WTC11 (cell line): ENCODE measurements at regions not wholly inside any gene's neighbourhood (a gene's known extent, or its start where the extent isn't known, plus 50 kb on each side); places are given as distances from the start of the nearest gene placed in this dataset.

Experiments
- ATAC-seq: fragments of 200-7000 bp; cut with Tn5 transposase; 2 replicates; pipeline ENCODE4 v1.10.0; 2021; ENCODE audit warnings: mild to moderate bottlenecking, moderate library complexity
- CTCF ChIA-PET: fragments of 300-600 bp; sonication (Branson Sonifier 250); formaldehyde crosslinking; loops from one replicate; lab custom pipeline; 2021; ENCODE audit warnings: antibody characterized with exemption; lab: Charles Lee
- POLR2A ChIA-PET: fragments of 350-600 bp; sonication (Branson Sonifier 250); formaldehyde crosslinking; loops from one replicate; lab custom pipeline; 2021; ENCODE audit warnings: antibody characterized with exemption; lab: Charles Lee
- DNase-seq: peaks from one replicate; pipeline ENCODE4 v3.0.0; 2021; ENCODE audit warnings: low spot score
- H3K27ac Mint-ChIP-seq: 2 replicates; pipeline ENCODE4 v1.8.0; 2021; ENCODE audit warnings: mixed read lengths
- H3K27me3 Mint-ChIP-seq: 2 replicates; pipeline ENCODE4 v1.8.0; 2021; ENCODE audit warnings: low read depth, mild to moderate bottlenecking, moderate library complexity, mixed read lengths
- H3K36me3 Mint-ChIP-seq: 2 replicates; pipeline ENCODE4 v1.8.0; 2021; ENCODE audit warnings: mixed read lengths
- H3K4me1 Mint-ChIP-seq: 2 replicates; pipeline ENCODE4 v1.8.0; 2022; ENCODE audit warnings: mixed read lengths
- H3K4me3 Mint-ChIP-seq: 2 replicates; pipeline ENCODE4 v1.8.0; 2021; ENCODE audit warnings: mild to moderate bottlenecking, moderate library complexity, mixed read lengths
- H3K9me3 Mint-ChIP-seq: 2 replicates; pipeline ENCODE4 v1.8.0; 2021; ENCODE audit warnings: mixed read lengths
- FOXK1 ChIP-seq: sonication (generic); formaldehyde crosslinking; IDR thresholded peaks from 2 replicates; pipeline ENCODE4 v1.8.0; 2022; ENCODE audit warnings: mild to moderate bottlenecking, moderate library complexity, missing genetic modification reagents
- JUN ChIP-seq: sonication (generic); formaldehyde crosslinking; IDR thresholded peaks from 2 replicates; pipeline ENCODE4 v1.8.0; 2023; ENCODE audit warnings: mild to moderate bottlenecking, missing genetic modification reagents
- KAT7 ChIP-seq: sonication (generic); formaldehyde crosslinking; IDR thresholded peaks from 2 replicates; pipeline ENCODE4 v1.8.1; 2023; ENCODE audit warnings: missing genetic modification reagents, mild to moderate bottlenecking, borderline replicate concordance
- NFYB ChIP-seq: sonication (generic); formaldehyde crosslinking; conservative IDR thresholded peaks from 2 replicates; pipeline ENCODE4 v1.8.0; 2022; ENCODE audit warnings: low read depth, missing genetic modification reagents
- SOX15 ChIP-seq: fragments of 250-450 bp; sonication (Bioruptor Pico); IDR thresholded peaks from 2 replicates; pipeline ENCODE4 v1.9.0; 2021; ENCODE audit warnings: mild to moderate bottlenecking
- SP1 ChIP-seq: sonication (generic); formaldehyde crosslinking; conservative IDR thresholded peaks from 2 replicates; pipeline ENCODE4 v1.8.1; 2022; ENCODE audit warnings: missing genetic modification reagents
- ZNF423 ChIP-seq: fragments of 250-450 bp; sonication (Bioruptor Pico); IDR thresholded peaks from 2 replicates; pipeline ENCODE4 v2.1.2; 2022; ENCODE audit warnings: mild to moderate bottlenecking, moderate library complexity
- TF ChIP-seq, protein P1 (sequence below): fragments of 250-450 bp; sonication (Bioruptor Pico); IDR thresholded peaks from 2 replicates; pipeline ENCODE4 v1.9.0; 2021; ENCODE audit warnings: mild to moderate bottlenecking, borderline replicate concordance
- TF ChIP-seq, protein P2 (sequence below): sonication (generic); formaldehyde crosslinking; IDR thresholded peaks from 2 replicates; pipeline ENCODE4 v1.8.1; 2023; ENCODE audit warnings: mild to moderate bottlenecking, missing genetic modification reagents, moderate library complexity
- TF ChIP-seq, protein P3 (sequence below): sonication (generic); formaldehyde crosslinking; IDR thresholded peaks from 2 replicates; pipeline ENCODE4 v1.8.0; 2023; ENCODE audit warnings: mild to moderate bottlenecking, missing genetic modification reagents
- TF ChIP-seq, protein P4 (sequence below): sonication (generic); formaldehyde crosslinking; IDR thresholded peaks from 2 replicates; pipeline ENCODE4 v1.8.1; 2023; ENCODE audit warnings: mild to moderate bottlenecking, missing genetic modification reagents, borderline replicate concordance

DNA sequence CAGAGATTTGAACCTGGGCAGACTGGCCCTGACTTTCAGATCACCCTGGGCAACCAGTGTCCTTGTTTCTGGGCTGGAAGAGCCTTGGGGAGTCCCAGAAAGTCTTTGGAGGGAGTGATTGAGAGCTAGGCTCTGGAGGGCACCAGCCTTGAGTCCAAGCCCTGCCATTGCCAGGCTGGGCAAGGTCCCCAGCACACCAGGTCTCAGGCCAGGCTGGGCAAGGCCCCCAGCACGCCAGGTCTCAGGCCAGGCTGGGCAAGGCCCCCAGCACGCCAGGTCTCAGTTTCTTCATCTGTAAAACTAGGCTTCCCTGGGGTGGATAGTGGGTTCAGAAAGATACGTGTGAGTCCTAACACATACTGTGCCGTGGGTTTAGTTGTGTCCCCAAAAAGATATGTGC lies 135.0 kb downstream of the IRF8 start (continued):
- TF ChIP-seq, protein P1, sequence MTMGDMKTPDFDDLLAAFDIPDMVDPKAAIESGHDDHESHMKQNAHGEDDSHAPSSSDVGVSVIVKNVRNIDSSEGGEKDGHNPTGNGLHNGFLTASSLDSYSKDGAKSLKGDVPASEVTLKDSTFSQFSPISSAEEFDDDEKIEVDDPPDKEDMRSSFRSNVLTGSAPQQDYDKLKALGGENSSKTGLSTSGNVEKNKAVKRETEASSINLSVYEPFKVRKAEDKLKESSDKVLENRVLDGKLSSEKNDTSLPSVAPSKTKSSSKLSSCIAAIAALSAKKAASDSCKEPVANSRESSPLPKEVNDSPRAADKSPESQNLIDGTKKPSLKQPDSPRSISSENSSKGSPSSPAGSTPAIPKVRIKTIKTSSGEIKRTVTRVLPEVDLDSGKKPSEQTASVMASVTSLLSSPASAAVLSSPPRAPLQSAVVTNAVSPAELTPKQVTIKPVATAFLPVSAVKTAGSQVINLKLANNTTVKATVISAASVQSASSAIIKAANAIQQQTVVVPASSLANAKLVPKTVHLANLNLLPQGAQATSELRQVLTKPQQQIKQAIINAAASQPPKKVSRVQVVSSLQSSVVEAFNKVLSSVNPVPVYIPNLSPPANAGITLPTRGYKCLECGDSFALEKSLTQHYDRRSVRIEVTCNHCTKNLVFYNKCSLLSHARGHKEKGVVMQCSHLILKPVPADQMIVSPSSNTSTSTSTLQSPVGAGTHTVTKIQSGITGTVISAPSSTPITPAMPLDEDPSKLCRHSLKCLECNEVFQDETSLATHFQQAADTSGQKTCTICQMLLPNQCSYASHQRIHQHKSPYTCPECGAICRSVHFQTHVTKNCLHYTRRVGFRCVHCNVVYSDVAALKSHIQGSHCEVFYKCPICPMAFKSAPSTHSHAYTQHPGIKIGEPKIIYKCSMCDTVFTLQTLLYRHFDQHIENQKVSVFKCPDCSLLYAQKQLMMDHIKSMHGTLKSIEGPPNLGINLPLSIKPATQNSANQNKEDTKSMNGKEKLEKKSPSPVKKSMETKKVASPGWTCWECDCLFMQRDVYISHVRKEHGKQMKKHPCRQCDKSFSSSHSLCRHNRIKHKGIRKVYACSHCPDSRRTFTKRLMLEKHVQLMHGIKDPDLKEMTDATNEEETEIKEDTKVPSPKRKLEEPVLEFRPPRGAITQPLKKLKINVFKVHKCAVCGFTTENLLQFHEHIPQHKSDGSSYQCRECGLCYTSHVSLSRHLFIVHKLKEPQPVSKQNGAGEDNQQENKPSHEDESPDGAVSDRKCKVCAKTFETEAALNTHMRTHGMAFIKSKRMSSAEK = no peak
- TF ChIP-seq FOXK1 (CRISPR knock-in tag) = no peak
- TF ChIP-seq, protein P2, sequence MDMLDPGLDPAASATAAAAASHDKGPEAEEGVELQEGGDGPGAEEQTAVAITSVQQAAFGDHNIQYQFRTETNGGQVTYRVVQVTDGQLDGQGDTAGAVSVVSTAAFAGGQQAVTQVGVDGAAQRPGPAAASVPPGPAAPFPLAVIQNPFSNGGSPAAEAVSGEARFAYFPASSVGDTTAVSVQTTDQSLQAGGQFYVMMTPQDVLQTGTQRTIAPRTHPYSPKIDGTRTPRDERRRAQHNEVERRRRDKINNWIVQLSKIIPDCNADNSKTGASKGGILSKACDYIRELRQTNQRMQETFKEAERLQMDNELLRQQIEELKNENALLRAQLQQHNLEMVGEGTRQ (CRISPR knock-in tag) = no peak
- TF ChIP-seq, protein P3, sequence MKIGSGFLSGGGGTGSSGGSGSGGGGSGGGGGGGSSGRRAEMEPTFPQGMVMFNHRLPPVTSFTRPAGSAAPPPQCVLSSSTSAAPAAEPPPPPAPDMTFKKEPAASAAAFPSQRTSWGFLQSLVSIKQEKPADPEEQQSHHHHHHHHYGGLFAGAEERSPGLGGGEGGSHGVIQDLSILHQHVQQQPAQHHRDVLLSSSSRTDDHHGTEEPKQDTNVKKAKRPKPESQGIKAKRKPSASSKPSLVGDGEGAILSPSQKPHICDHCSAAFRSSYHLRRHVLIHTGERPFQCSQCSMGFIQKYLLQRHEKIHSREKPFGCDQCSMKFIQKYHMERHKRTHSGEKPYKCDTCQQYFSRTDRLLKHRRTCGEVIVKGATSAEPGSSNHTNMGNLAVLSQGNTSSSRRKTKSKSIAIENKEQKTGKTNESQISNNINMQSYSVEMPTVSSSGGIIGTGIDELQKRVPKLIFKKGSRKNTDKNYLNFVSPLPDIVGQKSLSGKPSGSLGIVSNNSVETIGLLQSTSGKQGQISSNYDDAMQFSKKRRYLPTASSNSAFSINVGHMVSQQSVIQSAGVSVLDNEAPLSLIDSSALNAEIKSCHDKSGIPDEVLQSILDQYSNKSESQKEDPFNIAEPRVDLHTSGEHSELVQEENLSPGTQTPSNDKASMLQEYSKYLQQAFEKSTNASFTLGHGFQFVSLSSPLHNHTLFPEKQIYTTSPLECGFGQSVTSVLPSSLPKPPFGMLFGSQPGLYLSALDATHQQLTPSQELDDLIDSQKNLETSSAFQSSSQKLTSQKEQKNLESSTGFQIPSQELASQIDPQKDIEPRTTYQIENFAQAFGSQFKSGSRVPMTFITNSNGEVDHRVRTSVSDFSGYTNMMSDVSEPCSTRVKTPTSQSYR = no peak
- TF ChIP-seq, protein P4, sequence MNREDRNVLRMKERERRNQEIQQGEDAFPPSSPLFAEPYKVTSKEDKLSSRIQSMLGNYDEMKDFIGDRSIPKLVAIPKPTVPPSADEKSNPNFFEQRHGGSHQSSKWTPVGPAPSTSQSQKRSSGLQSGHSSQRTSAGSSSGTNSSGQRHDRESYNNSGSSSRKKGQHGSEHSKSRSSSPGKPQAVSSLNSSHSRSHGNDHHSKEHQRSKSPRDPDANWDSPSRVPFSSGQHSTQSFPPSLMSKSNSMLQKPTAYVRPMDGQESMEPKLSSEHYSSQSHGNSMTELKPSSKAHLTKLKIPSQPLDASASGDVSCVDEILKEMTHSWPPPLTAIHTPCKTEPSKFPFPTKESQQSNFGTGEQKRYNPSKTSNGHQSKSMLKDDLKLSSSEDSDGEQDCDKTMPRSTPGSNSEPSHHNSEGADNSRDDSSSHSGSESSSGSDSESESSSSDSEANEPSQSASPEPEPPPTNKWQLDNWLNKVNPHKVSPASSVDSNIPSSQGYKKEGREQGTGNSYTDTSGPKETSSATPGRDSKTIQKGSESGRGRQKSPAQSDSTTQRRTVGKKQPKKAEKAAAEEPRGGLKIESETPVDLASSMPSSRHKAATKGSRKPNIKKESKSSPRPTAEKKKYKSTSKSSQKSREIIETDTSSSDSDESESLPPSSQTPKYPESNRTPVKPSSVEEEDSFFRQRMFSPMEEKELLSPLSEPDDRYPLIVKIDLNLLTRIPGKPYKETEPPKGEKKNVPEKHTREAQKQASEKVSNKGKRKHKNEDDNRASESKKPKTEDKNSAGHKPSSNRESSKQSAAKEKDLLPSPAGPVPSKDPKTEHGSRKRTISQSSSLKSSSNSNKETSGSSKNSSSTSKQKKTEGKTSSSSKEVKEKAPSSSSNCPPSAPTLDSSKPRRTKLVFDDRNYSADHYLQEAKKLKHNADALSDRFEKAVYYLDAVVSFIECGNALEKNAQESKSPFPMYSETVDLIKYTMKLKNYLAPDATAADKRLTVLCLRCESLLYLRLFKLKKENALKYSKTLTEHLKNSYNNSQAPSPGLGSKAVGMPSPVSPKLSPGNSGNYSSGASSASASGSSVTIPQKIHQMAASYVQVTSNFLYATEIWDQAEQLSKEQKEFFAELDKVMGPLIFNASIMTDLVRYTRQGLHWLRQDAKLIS (CRISPR knock-in tag) = no peak
- TF ChIP-seq KAT7 (CRISPR knock-in tag) = no peak

DNA sequence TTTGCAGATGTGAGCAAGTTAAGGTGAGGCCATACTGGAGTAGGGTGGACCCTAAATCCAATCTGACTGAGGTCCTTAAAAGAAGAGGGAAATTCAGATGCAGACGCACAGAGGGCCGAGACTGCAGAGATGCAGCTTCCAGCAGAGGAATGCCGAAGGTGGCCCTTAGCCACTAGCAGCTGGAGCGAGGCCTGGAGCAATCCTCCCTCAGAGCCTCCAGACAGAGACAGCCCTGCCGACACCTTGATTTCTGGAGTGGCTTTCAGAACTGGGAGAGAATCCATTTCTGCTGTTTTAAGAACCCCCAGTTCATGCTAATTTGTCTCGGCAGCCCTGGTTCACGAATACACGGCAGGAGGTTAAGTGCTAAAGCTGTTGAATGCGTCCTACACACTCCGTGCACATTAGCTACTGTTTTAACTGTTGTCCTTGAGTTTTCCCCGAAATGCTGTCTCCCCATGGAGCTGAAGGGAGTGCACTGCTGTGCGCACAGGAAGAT lies 135.5 kb downstream of the IRF8 start:
- peaks cover 5% of the 10 kb centered on the region for H3K27me3 Mint-ChIP-seq
- peaks cover 9% of the 10 kb centered on the region for H3K9me3 Mint-ChIP-seq
- ChIA-PET POLR2A (no interaction called here), CTCF (interaction anchor here (0.8 to 5.3 kb wide), 3 partner anchors 10 to 15 kb away, joined by 3 to 41 read pairs (median 5); no protein-coding TSS in a partner anchor)
- peaks cover 27% of the 10 kb centered on the region for H3K4me1 Mint-ChIP-seq
- H3K27ac Mint-ChIP-seq = no peak overlapping the region
- ATAC-seq (no peak), DNase-seq (no peak)
- TF ChIP-seq NFYB (no peak), SP1 (no peak), ZNF423 (no peak), JUN (no peak), SOX15 (no peak)
- TF ChIP-seq, protein P1 = no peak
- H3K4me3 Mint-ChIP-seq = no peak overlapping the region
- H3K36me3 Mint-ChIP-seq = 0 out of 2 replicates have a peak, but pooled peaks cover 2% of the 10 kb centered on the region
